ENCODE measurements at regions not wholly inside any gene's neighbourhood (a gene's known extent, or its start where the extent isn't known, plus 50 kb on each side); places are given as distances from the start of the nearest gene placed in this dataset.

GRCh38 chr5:112016980-112017379 lies 260.0 kb upstream of the NREP start:
- no peaks in the 10 kb centered on the region for H3K9me3 ChIP-seq (ENCODE audit: low read depth, low read length, poor library complexity, severe bottlenecking)
- TF ChIP-seq EZH2 (IDR thresholded peaks at IDR 0.05; ENCODE audit: borderline replicate concordance, low read depth, low read length, poor library complexity, severe bottlenecking) (no peak), CTCF (conservative IDR thresholded peaks at IDR 0.05; ENCODE audit: low read depth, low read length) (no peak)
- no peaks in the 10 kb centered on the region for H3K27me3 ChIP-seq (replicated peaks; ENCODE audit: insufficient read depth, low read depth, low read length, poor library complexity)
- intact Hi-C loops (cut with micrococcal nuclease; ENCODE audit: unreplicated experiment) = no loop called here
- no TSS peak for BruUV-seq (replicated peaks)
- CTCF ChIA-PET = no interaction called here
- no peaks in the 10 kb centered on the region for H3K4me1 ChIP-seq (ENCODE audit: insufficient read depth, low read length, poor library complexity, severe bottlenecking)
- no peak overlapping the region for H3K27ac ChIP-seq (ENCODE audit: low read depth, low read length, poor library complexity, severe bottlenecking)
- POLR2A ChIA-PET (ENCODE audit: low non-redundant PET) = no interaction called here
- no peak overlapping the region for H3K4me3 ChIP-seq (ENCODE audit: low read depth, low read length, poor library complexity, severe bottlenecking)
- DNase-seq (ENCODE audit: low spot score) = no peak
- no peaks in the 10 kb centered on the region for H3K36me3 ChIP-seq (ENCODE audit: insufficient read depth, low read length, poor library complexity, severe bottlenecking)

- no peak overlapping the region for H3K4me3 ChIP-seq (ENCODE audit: low read depth, low read length, poor library complexity, severe bottlenecking)
- no peak overlapping the region for H3K27ac ChIP-seq (ENCODE audit: low read depth, low read length, poor library complexity, severe bottlenecking)
- no peaks in the 10 kb centered on the region for H3K9me3 ChIP-seq (ENCODE audit: low read depth, low read length, poor library complexity, severe bottlenecking)
- H3K36me3 ChIP-seq (ENCODE audit: insufficient read depth, low read length, poor library complexity, severe bottlenecking) = no peaks in the 10 kb centered on the region
- BruUV-seq (replicated peaks) = no TSS peak
- CTCF ChIA-PET = no interaction called here
- no peaks in the 10 kb centered on the region for H3K4me1 ChIP-seq (ENCODE audit: insufficient read depth, low read length, poor library complexity, severe bottlenecking)
- H3K27me3 ChIP-seq (replicated peaks; ENCODE audit: insufficient read depth, low read depth, low read length, poor library complexity) = no peaks in the 10 kb centered on the region
- POLR2A ChIA-PET (ENCODE audit: low non-redundant PET) = no interaction called here
- no peak for DNase-seq (ENCODE audit: low spot score)
- no peak for TF ChIP-seq EZH2 (IDR thresholded peaks at IDR 0.05; ENCODE audit: borderline replicate concordance, low read depth, low read length, poor library complexity, severe bottlenecking)
- no peak for TF ChIP-seq CTCF (conservative IDR thresholded peaks at IDR 0.05; ENCODE audit: low read depth, low read length)
- intact Hi-C loops (cut with micrococcal nuclease; ENCODE audit: unreplicated experiment) = no loop called here
Observed at GRCh38 chr5:112014783-112015395, 257.9 kb upstream of the NREP start.

- H3K4me1 ChIP-seq (ENCODE audit: insufficient read depth, low read length, poor library complexity, severe bottlenecking) = no peaks in the 10 kb centered on the region
- H3K4me3 ChIP-seq (ENCODE audit: low read depth, low read length, poor library complexity, severe bottlenecking) = no peak overlapping the region
- H3K9me3 ChIP-seq (ENCODE audit: low read depth, low read length, poor library complexity, severe bottlenecking) = no peaks in the 10 kb centered on the region
- no peaks in the 10 kb centered on the region for H3K27me3 ChIP-seq (replicated peaks; ENCODE audit: insufficient read depth, low read depth, low read length, poor library complexity)
- CTCF ChIA-PET = no interaction called here
- H3K27ac ChIP-seq (ENCODE audit: low read depth, low read length, poor library complexity, severe bottlenecking) = no peak overlapping the region
- POLR2A ChIA-PET (ENCODE audit: low non-redundant PET) = no interaction called here
- intact Hi-C loops (cut with micrococcal nuclease; ENCODE audit: unreplicated experiment) = no loop called here
- DNase-seq (ENCODE audit: low spot score) = no peak
- no TSS peak for BruUV-seq (replicated peaks)
- H3K36me3 ChIP-seq (ENCODE audit: insufficient read depth, low read length, poor library complexity, severe bottlenecking) = no peaks in the 10 kb centered on the region
- TF ChIP-seq CTCF (conservative IDR thresholded peaks at IDR 0.05; ENCODE audit: low read depth, low read length) (no peak), EZH2 (IDR thresholded peaks at IDR 0.05; ENCODE audit: borderline replicate concordance, low read depth, low read length, poor library complexity, severe bottlenecking) (no peak)
Observed at GRCh38 chr5:112013660-112014059, 256.7 kb upstream of the NREP start.

All from A673 (cell line).